Prostate gland (tissue), 2 donors: ENCODE measurements at regions not wholly inside any gene's neighbourhood (a gene's known extent, or its start where the extent isn't known, plus 50 kb on each side); places are given as distances from the start of the nearest gene placed in this dataset.

ENCODE experiments used
- CTCF ChIP-seq, 4 experiments: fragments of 200-600 bp in 2 of 4; fragments of 450-650 bp in 2 of 4; sonication (generic) in 2 of 4; IDR thresholded peaks; 1 replicate in 3 of 4; 2 replicates in 1 of 4; pipeline ENCODE4 v1.5.1; 2016 to 2019; ENCODE audit warnings: antibody characterized with exemption in 4 of 4, mild to moderate bottlenecking in 2 of 4, moderate library complexity in 2 of 4
- POLR2A ChIP-seq: fragments of 450-650 bp; IDR thresholded peaks from one replicate; pipeline ENCODE4 v1.6.1; 2016; ENCODE audit warnings: antibody characterized with exemption, mild to moderate bottlenecking

DNA sequence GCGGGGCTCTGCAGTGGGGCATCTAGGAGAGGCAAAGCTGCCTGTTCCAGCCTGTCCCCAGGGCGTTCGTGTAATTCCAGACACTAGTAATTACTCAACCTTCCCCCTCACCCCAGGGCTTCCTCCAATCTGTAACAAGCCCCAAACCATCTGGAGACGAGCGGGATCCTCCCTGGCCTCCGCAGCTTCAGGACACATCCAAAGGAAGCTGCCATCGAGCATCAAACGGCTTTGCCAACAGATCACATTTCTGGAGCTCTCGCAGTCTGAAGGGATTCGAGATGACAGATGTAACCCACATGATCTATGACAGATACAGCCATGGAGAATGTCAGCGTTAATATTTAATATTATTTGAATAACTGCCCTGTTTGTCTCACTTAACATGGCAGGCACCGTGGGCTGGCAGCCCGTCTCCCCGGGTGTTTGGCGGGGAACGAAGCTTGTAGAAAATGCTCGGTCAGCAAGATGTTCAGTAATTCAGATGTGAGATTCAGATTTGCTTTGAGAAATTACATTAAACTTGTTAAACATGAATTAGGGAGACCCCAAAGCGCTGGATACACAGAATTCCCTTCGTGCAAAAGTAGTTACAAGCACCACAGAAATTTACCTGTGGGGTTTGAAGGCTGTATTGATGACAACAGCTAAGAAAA, 108.5 kb upstream of the C7orf33 start:
- no peak for TF ChIP-seq POLR2A
- no peak for TF ChIP-seq CTCF (IDR thresholded peaks at IDR 0.05)
